Tibial artery (tissue), 4 donors: ENCODE measurements at regions not wholly inside any gene's neighbourhood (a gene's known extent, or its start where the extent isn't known, plus 50 kb on each side); places are given as distances from the start of the nearest gene placed in this dataset.

ENCODE experiments used
- DNase-seq, 2 donors: peaks; one replicate each; pipeline ENCODE4 v3.0.0-alpha.2; 2019
- H3K27ac ChIP-seq, 2 donors: fragments of 200-600 bp; sonication (generic) in 1 of 2; 1 replicate in 1 of 2; 2 replicates in 1 of 2; pipeline ENCODE4 v1.5.1; 2018 to 2019; ENCODE audit warnings: mild to moderate bottlenecking in 1 of 2
- H3K27me3 ChIP-seq, 2 donors: fragments of 200-600 bp; sonication (generic) in 1 of 2; one replicate each; pipeline versions ENCODE4 v1.5.1 to v1.6.0; 2016 to 2019
- H3K36me3 ChIP-seq, 3 donors: fragments of 200-600 bp; sonication (generic) in 2 of 3; one replicate each; pipeline ENCODE4 v1.5.1; 2016 to 2019; ENCODE audit warnings: mild to moderate bottlenecking in 2 of 3
- H3K4me1 ChIP-seq, 4 donors: fragments of 200-600 bp; sonication (generic) in 2 of 4; 1 replicate in 3 of 4; 2 replicates in 1 of 4; pipeline ENCODE4 v1.5.1; 2016 to 2019
- H3K4me3 ChIP-seq, 2 donors: fragments of 200-600 bp; sonication (generic) in 1 of 2; 1 replicate in 1 of 2; 2 replicates in 1 of 2; pipeline ENCODE4 v1.5.1; 2018 to 2019; ENCODE audit warnings: mild to moderate bottlenecking in 2 of 2
- H3K9me3 ChIP-seq, 3 donors: fragments of 200-600 bp; sonication (generic) in 1 of 3; one replicate each; pipeline ENCODE4 v1.5.1; 2016 to 2019
- intact Hi-C: fragments of 100-400 bp; cut with DNase I; formaldehyde crosslinking; loops from one replicate; pipeline ENCODE4 v1.15.0; 2023; ENCODE audit warnings: low total_unique reads
- TF ChIP-seq, protein P1 (sequence below), 2 experiments: fragments of 200-600 bp in 1 of 2; fragments of 450-650 bp in 1 of 2; IDR thresholded peaks; one replicate each; pipeline ENCODE4 v1.5.1; 2017 to 2019; ENCODE audit warnings: antibody characterized with exemption in 2 of 2, mild to moderate bottlenecking in 1 of 2, moderate library complexity in 1 of 2

DNA sequence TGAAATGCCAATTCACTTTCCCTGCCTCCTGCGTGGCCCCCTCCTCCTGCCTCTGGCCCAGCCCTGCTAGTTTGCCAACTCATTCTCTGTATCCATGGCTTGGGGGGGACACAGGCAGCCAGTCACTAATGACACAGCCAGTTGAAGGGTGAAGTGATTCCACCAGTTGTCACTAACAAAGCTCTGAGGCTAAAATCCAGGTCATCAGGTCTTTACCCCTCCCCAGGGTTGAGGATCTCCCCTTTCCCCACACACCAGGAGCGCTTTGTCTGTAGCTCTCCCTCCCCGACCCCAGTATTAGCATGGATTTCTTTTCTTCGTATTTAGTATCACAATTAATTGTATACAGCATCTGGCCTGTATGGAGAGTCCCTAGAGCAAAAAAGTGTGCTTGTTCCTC is 394.1 kb downstream of the RRAGC start:
- Histone ChIP-seq H3K4me3 (no peak overlapping the region), H3K27ac (no peak overlapping the region), H3K9me3 (peaks cover 0 to 8% (median 0%) of the 10 kb centered on the region in 3 donors), H3K27me3 (peaks cover 0 to 4% of the 10 kb centered on the region in 2 donors), H3K36me3 (no peaks in the 10 kb centered on the region), H3K4me1 (no peaks in the 10 kb centered on the region)
- TF ChIP-seq, protein P1, sequence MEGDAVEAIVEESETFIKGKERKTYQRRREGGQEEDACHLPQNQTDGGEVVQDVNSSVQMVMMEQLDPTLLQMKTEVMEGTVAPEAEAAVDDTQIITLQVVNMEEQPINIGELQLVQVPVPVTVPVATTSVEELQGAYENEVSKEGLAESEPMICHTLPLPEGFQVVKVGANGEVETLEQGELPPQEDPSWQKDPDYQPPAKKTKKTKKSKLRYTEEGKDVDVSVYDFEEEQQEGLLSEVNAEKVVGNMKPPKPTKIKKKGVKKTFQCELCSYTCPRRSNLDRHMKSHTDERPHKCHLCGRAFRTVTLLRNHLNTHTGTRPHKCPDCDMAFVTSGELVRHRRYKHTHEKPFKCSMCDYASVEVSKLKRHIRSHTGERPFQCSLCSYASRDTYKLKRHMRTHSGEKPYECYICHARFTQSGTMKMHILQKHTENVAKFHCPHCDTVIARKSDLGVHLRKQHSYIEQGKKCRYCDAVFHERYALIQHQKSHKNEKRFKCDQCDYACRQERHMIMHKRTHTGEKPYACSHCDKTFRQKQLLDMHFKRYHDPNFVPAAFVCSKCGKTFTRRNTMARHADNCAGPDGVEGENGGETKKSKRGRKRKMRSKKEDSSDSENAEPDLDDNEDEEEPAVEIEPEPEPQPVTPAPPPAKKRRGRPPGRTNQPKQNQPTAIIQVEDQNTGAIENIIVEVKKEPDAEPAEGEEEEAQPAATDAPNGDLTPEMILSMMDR (IDR thresholded peaks at IDR 0.05) = no peak
- no peak for DNase-seq
- intact Hi-C loops = no loop called here

DNA sequence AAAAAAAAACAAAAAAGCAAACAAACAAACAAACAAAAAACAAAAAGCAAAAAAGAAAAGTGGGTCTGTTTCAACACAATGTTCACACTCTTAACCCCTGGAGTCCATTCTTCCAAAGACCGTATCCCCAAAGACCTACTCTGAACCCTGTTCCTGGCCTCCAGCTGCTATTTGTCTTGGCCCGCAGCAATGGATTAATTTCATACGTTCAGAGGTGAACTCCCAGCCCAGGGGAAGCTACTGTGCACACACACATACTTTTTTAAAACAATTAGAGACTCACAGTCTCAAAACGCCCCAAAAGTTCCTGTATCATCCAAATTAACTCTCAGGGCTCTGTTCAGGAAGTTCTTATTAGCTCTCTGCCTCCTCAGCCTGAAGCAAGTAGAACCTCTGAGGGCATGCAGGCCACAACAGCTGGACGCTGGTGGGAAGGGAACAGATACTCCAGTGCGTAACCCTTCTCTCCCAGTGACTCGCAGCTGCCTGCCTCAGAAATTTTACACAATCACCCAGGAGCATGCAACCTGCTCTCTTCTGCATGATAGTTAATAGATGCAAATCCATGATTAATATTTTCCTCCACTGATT is 395.4 kb downstream of the RRAGC start:
- intact Hi-C loops = no loop called here
- Histone ChIP-seq H3K9me3 (peaks cover 0 to 8% (median 0%) of the 10 kb centered on the region in 3 donors), H3K4me3 (no peak overlapping the region), H3K4me1 (no peaks in the 10 kb centered on the region), H3K36me3 (no peaks in the 10 kb centered on the region), H3K27ac (no peak overlapping the region), H3K27me3 (peaks cover 0 to 4% of the 10 kb centered on the region in 2 donors)
- DNase-seq = no peak
- TF ChIP-seq, protein P1 (IDR thresholded peaks at IDR 0.05) = no peak

DNA sequence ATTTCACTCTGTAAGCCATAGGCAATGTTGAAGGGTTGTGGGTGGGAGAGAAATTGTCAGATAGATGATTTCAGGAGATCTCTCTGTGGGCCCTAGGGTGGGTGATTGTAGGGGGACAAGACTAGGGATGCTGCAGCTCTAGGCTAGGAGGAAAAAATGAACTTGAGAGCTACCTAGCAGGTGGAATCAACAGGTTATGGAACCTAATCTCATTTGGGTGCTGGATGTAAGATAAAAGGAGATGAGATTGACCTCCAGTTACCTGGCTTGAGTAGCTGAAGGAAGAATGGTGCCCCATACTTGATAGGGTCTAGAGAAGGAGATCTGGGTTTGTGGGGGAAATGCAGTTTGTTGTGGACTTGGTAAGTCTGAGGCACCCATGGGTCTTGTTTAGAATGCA is 396.5 kb downstream of the RRAGC start:
- no peak for DNase-seq
- TF ChIP-seq, protein P1 (IDR thresholded peaks at IDR 0.05) = no peak
- H3K27ac ChIP-seq = no peak overlapping the region
- H3K27me3 ChIP-seq = peaks cover 0 to under 1% of the 10 kb centered on the region in 2 donors
- peaks cover 0 to 8% (median 0%) of the 10 kb centered on the region in 3 donors for H3K9me3 ChIP-seq
- no peaks in the 10 kb centered on the region for H3K4me1 ChIP-seq
- intact Hi-C loops = no loop called here
- no peak overlapping the region for H3K4me3 ChIP-seq
- no peaks in the 10 kb centered on the region for H3K36me3 ChIP-seq

DNA sequence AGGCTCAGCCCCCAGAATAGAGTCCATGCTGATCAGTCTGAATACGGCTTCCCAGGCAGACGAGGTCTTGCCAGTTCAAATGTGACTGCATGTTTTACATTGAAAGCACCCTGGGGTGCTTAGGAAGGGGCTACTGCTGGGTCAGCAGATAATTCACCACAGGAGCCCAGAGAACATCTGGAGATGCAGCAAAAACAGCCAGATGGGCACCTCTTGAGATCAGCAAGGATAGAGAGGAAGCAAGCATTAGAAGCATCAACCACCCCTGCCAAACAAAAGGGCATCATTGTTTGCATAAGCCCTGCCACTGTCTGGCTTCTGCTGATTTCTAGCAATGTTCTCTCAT is 403.1 kb downstream of the RRAGC start:
- no peak overlapping the region for H3K27ac ChIP-seq
- DNase-seq = no peak
- no peaks in the 10 kb centered on the region for H3K36me3 ChIP-seq
- H3K9me3 ChIP-seq = no peaks in the 10 kb centered on the region
- TF ChIP-seq, protein P1 (IDR thresholded peaks at IDR 0.05) = no peak
- intact Hi-C loops = loop anchor here (2.0 kb wide), 1 partner anchor 26 kb away; no protein-coding TSS in a partner anchor
- H3K4me3 ChIP-seq = no peak overlapping the region
- H3K4me1 ChIP-seq = peaks cover 0 to 4% (median under 1%) of the 10 kb centered on the region in 4 donors
- no peaks in the 10 kb centered on the region for H3K27me3 ChIP-seq

DNA sequence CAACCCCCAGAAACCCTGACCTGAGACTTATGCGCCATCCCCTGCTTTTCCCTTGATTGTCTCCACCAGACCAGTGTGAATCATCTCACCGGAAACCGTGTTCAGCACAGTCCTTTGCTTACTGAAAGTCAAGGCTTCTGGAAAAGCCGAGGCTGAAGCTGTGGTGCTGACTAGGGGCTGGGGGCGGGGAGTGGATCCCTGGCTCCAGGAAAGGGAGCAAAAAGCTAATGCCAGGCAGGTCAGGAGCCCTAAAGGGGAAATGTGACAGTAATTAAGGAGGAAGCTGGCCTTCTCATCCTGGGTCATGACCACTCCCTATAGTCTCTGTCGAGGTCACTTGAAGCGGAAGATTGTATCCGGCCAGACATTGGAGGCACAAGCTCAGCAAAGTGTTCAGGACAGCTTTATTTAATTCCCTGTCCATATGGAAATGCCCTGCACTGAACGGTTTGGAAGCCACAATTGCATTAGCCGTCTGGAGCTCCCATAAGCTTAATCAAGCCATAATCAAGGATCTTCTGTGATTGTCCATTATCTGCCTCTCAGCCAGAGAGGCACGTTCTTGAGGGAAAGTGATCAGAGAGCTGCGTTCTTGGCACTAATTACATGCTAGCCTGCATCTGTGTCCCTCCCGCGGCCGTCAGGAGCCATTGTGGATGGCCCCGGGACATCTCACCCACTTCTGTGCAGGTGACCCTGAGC is 403.6 kb downstream of the RRAGC start:
- Histone ChIP-seq H3K36me3 (no peaks in the 10 kb centered on the region), H3K4me3 (no peak overlapping the region), H3K27ac (no peak overlapping the region), H3K4me1 (peaks cover 0 to 6% (median 3%) of the 10 kb centered on the region in 4 donors), H3K27me3 (no peaks in the 10 kb centered on the region), H3K9me3 (no peaks in the 10 kb centered on the region)
- TF ChIP-seq, protein P1 (IDR thresholded peaks at IDR 0.05) = no peak
- DNase-seq = no peak
- intact Hi-C loops = loop anchor here (2.0 kb wide), 1 partner anchor 27 kb away; no protein-coding TSS in a partner anchor
